ENCODE measurements at regions not wholly inside any gene's neighbourhood (a gene's known extent, or its start where the extent isn't known, plus 50 kb on each side); places are given as distances from the start of the nearest gene placed in this dataset.

DNA sequence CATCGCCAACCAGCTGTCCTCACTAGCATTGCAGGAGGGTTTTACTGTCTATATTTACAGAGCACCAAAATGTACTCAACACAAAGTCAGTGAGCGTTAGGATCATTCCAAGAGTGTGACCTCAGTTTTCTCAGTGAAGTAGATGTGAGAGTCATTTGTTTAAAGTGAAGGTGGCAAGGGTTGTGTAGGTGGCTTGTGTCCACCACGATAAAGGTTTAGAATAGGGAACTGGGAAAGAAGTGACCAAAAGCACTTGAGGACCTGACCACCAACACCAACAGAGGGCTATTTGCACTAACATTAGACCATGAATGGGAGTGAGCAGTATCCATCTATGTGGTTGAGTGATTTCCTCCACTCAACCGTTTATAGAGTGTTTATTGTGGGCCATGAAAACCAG lies 152.5 kb upstream of the POU2AF2 start:
- H3K27me3 ChIP-seq (ENCODE audit: control insufficient read depth, insufficient read depth, low read length) = no peaks in the 10 kb centered on the region
- DNase-seq (ENCODE audit: low read depth, low spot score) (no peak), ATAC-seq (no peak)
- ChIA-PET CTCF (no interaction called here), POLR2A (no interaction called here)
- H3K27ac ChIP-seq (ENCODE audit: low read length) = no peak overlapping the region
- TF ChIP-seq, protein P1, sequence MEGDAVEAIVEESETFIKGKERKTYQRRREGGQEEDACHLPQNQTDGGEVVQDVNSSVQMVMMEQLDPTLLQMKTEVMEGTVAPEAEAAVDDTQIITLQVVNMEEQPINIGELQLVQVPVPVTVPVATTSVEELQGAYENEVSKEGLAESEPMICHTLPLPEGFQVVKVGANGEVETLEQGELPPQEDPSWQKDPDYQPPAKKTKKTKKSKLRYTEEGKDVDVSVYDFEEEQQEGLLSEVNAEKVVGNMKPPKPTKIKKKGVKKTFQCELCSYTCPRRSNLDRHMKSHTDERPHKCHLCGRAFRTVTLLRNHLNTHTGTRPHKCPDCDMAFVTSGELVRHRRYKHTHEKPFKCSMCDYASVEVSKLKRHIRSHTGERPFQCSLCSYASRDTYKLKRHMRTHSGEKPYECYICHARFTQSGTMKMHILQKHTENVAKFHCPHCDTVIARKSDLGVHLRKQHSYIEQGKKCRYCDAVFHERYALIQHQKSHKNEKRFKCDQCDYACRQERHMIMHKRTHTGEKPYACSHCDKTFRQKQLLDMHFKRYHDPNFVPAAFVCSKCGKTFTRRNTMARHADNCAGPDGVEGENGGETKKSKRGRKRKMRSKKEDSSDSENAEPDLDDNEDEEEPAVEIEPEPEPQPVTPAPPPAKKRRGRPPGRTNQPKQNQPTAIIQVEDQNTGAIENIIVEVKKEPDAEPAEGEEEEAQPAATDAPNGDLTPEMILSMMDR (IDR thresholded peaks at IDR 0.05) = no peak
- TF ChIP-seq POLR2AphosphoS5 (IDR thresholded peaks at IDR 0.05; ENCODE audit: low read depth, low read length) (no peak), TCF7L2 (IDR thresholded peaks at IDR 0.05; ENCODE audit: low read depth, low read length) (no peak), SIN3A (IDR thresholded peaks at IDR 0.05; ENCODE audit: borderline replicate concordance, insufficient read depth, low read depth, low read length) (no peak)
- TF ChIP-seq, protein P2, sequence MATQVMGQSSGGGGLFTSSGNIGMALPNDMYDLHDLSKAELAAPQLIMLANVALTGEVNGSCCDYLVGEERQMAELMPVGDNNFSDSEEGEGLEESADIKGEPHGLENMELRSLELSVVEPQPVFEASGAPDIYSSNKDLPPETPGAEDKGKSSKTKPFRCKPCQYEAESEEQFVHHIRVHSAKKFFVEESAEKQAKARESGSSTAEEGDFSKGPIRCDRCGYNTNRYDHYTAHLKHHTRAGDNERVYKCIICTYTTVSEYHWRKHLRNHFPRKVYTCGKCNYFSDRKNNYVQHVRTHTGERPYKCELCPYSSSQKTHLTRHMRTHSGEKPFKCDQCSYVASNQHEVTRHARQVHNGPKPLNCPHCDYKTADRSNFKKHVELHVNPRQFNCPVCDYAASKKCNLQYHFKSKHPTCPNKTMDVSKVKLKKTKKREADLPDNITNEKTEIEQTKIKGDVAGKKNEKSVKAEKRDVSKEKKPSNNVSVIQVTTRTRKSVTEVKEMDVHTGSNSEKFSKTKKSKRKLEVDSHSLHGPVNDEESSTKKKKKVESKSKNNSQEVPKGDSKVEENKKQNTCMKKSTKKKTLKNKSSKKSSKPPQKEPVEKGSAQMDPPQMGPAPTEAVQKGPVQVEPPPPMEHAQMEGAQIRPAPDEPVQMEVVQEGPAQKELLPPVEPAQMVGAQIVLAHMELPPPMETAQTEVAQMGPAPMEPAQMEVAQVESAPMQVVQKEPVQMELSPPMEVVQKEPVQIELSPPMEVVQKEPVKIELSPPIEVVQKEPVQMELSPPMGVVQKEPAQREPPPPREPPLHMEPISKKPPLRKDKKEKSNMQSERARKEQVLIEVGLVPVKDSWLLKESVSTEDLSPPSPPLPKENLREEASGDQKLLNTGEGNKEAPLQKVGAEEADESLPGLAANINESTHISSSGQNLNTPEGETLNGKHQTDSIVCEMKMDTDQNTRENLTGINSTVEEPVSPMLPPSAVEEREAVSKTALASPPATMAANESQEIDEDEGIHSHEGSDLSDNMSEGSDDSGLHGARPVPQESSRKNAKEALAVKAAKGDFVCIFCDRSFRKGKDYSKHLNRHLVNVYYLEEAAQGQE (IDR thresholded peaks at IDR 0.05; ENCODE audit: insufficient read depth in 1 of 2, low read depth in 2 of 2, low read length in 1 of 2) = no peak
- intact Hi-C loops (cut with micrococcal nuclease; ENCODE audit: unreplicated experiment) = no loop called here
- H3K4me1 ChIP-seq (ENCODE audit: control insufficient read depth, insufficient read depth, low read length) = no peaks in the 10 kb centered on the region
- no peaks in the 10 kb centered on the region for H3K9me3 ChIP-seq (ENCODE audit: control insufficient read depth, insufficient read depth, low read depth, low read length)
- H3K4me3 ChIP-seq (ENCODE audit: low read depth in 2 of 2, low read length in 2 of 2) = no peak overlapping the region
- in situ Hi-C loops (cut with HindIII; ENCODE audit: low pct_unique_long_range_greater_than_20kb, low sequenced_read_pairs) = no loop called here
- BruUV-seq (replicated peaks) = no TSS peak
- H3K36me3 ChIP-seq (ENCODE audit: control insufficient read depth, insufficient read depth, low read length) = no peaks in the 10 kb centered on the region

DNA sequence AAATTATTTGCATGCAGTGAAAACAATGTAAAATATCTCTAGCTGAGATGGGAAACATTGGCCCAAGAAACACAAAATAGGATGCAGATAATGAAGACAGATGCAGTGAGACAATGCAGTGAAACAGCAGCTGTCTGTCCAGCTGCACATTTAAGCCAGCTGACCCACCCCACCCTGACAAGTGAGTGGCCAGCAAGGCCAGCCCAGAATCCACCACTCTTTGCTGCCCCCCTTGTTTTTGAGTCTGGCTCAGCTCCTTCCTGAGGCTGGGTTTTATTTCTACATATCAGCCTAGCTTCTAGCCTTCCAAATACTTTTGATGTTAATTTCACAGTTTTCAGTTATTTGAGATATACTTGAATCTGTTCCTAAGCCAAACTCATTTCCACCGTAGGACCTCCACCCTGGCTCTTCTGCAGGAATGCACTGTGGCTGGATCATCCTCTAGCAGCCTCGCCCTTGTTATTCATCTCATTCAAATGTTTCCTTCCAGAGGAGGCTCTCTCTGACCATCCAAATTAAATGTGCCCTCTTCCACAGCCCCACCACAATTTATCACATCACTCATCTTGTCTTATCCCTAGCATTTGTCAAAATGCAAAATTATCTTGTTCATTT lies 154.1 kb upstream of the POU2AF2 start:
- TF ChIP-seq POLR2AphosphoS5 (IDR thresholded peaks at IDR 0.05; ENCODE audit: low read depth, low read length) = no peak
- TF ChIP-seq, protein P2 (IDR thresholded peaks at IDR 0.05; ENCODE audit: insufficient read depth in 1 of 2, low read depth in 2 of 2, low read length in 1 of 2) = no peak
- TF ChIP-seq TCF7L2 (IDR thresholded peaks at IDR 0.05; ENCODE audit: low read depth, low read length) = no peak
- TF ChIP-seq SIN3A (IDR thresholded peaks at IDR 0.05; ENCODE audit: borderline replicate concordance, insufficient read depth, low read depth, low read length) = no peak
- TF ChIP-seq, protein P1 (IDR thresholded peaks at IDR 0.05) = no peak
- ChIA-PET CTCF (no interaction called here), POLR2A (no interaction called here)
- intact Hi-C loops (cut with micrococcal nuclease; ENCODE audit: unreplicated experiment) = no loop called here
- Histone ChIP-seq H3K4me3 (ENCODE audit: low read depth in 2 of 2, low read length in 2 of 2) (no peak overlapping the region), H3K27me3 (ENCODE audit: control insufficient read depth, insufficient read depth, low read length) (no peaks in the 10 kb centered on the region), H3K9me3 (ENCODE audit: control insufficient read depth, insufficient read depth, low read depth, low read length) (no peaks in the 10 kb centered on the region), H3K36me3 (ENCODE audit: control insufficient read depth, insufficient read depth, low read length) (no peaks in the 10 kb centered on the region), H3K27ac (ENCODE audit: low read length) (no peak overlapping the region), H3K4me1 (ENCODE audit: control insufficient read depth, insufficient read depth, low read length) (no peaks in the 10 kb centered on the region)
- no peak for ATAC-seq
- no TSS peak for BruUV-seq (replicated peaks)
- in situ Hi-C loops (cut with HindIII; ENCODE audit: low pct_unique_long_range_greater_than_20kb, low sequenced_read_pairs) = no loop called here
- DNase-seq (ENCODE audit: low read depth, low spot score) = no peak
